ENCODE measurements at regions not wholly inside any gene's neighbourhood (a gene's known extent, or its start where the extent isn't known, plus 50 kb on each side); places are given as distances from the start of the nearest gene placed in this dataset.
"Not testable (repeated sequence)": the region's sequence is repeated elsewhere in the genome, so short reads cannot be mapped to it uniquely, and the experiment has no call there.

DNA sequence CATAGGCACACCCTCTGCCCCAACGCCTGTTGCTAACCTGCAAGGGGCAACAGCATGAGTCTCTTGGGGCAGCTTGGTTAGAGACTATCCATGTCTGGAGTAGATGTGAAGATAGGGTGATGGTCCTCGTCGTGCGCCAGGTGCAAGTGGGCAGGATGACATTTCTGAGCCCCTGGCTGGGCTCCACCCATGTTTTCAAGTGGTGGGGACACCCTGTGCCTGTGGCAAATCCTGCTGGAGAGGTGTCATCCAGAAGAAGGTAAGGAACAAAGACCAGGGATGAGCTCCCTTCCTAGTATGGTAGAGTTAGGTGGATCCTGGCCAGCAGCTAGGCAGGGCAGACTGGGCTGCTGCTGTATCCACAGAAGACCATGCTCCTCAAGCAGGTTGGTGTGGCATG lies 152.6 kb downstream of the ABHD5 start:
- no peaks in the 10 kb centered on the region for H3K27me3 ChIP-seq (ENCODE audit: control insufficient read depth, insufficient read depth, low read length)
- no peaks in the 10 kb centered on the region for H3K79me2 ChIP-seq (ENCODE audit: control insufficient read depth, insufficient read depth, low read length)
- H3K36me3 ChIP-seq (ENCODE audit: control insufficient read depth, insufficient read depth, low read length), result no peaks in the 10 kb centered on the region
- H3K4me3 ChIP-seq (replicated peaks in 1 of 4; ENCODE audit: control extremely low read depth in 1 of 4, insufficient read depth in 1 of 4, low read depth in 3 of 4, low read length in 4 of 4), result no peak overlapping the region
- TF ChIP-seq, protein P1, sequence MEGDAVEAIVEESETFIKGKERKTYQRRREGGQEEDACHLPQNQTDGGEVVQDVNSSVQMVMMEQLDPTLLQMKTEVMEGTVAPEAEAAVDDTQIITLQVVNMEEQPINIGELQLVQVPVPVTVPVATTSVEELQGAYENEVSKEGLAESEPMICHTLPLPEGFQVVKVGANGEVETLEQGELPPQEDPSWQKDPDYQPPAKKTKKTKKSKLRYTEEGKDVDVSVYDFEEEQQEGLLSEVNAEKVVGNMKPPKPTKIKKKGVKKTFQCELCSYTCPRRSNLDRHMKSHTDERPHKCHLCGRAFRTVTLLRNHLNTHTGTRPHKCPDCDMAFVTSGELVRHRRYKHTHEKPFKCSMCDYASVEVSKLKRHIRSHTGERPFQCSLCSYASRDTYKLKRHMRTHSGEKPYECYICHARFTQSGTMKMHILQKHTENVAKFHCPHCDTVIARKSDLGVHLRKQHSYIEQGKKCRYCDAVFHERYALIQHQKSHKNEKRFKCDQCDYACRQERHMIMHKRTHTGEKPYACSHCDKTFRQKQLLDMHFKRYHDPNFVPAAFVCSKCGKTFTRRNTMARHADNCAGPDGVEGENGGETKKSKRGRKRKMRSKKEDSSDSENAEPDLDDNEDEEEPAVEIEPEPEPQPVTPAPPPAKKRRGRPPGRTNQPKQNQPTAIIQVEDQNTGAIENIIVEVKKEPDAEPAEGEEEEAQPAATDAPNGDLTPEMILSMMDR (conservative IDR thresholded peaks at IDR 0.05 in 1 of 2, IDR thresholded peaks at IDR 0.05 in 1 of 2; ENCODE audit: low read depth in 1 of 2, low read length in 2 of 2), result no peak
- no peak for TF ChIP-seq EZH2 (IDR thresholded peaks at IDR 0.05; ENCODE audit: low read length, missing control alignments)
- H3K4me2 ChIP-seq (ENCODE audit: extremely low read depth, insufficient read depth, low read length), result no peak overlapping the region
- no peak overlapping the region for H2AFZ ChIP-seq (ENCODE audit: low read length)
- H3K9me3 ChIP-seq (ENCODE audit: control insufficient read depth, insufficient read depth, low read depth, low read length), result no peaks in the 10 kb centered on the region
- H3K4me1 ChIP-seq (ENCODE audit: control insufficient read depth, extremely low read depth, insufficient read depth, low read length), result no peaks in the 10 kb centered on the region
- no peak overlapping the region for H3K9ac ChIP-seq (ENCODE audit: insufficient read depth, low read length)
- no peak overlapping the region for H3K27ac ChIP-seq (ENCODE audit: insufficient read depth, low read length)
- DNase-seq (ENCODE audit: low read depth in 2 of 2), result no peak
- no peaks in the 10 kb centered on the region for H4K20me1 ChIP-seq (ENCODE audit: control insufficient read depth, extremely low read depth, insufficient read depth, low read length)

DNA sequence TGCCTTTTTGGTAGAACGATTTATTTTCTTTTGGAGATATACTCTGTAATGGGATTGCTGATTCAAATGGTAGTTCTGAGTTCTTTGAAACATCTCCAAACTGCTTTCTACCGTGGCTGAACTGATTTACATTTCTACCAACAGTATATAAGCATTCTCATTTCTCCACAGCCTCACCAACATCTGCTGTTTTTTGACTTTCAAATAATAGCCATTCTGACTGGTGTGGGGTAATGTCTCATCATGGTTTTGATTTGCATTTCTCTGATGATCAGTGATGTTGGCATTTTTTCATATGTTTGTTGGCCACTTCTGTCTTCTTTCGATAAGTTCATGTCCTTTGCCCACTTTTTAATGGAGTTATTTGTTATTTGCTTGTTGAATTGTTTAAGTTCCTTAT lies 154.0 kb downstream of the ABHD5 start:
- no peak overlapping the region for H3K4me3 ChIP-seq (replicated peaks in 1 of 4; ENCODE audit: control extremely low read depth in 1 of 4, insufficient read depth in 1 of 4, low read depth in 3 of 4, low read length in 4 of 4)
- H3K27me3 ChIP-seq (ENCODE audit: control insufficient read depth, insufficient read depth, low read length), result no peaks in the 10 kb centered on the region
- H3K79me2 ChIP-seq (ENCODE audit: control insufficient read depth, insufficient read depth, low read length), result no peaks in the 10 kb centered on the region
- TF ChIP-seq, protein P1 (conservative IDR thresholded peaks at IDR 0.05 in 1 of 2, IDR thresholded peaks at IDR 0.05 in 1 of 2; ENCODE audit: low read depth in 1 of 2, low read length in 2 of 2), result no peak
- no peak for TF ChIP-seq EZH2 (IDR thresholded peaks at IDR 0.05; ENCODE audit: low read length, missing control alignments)
- H3K4me2 ChIP-seq (ENCODE audit: extremely low read depth, insufficient read depth, low read length), result no peak overlapping the region
- H3K36me3 ChIP-seq (ENCODE audit: control insufficient read depth, insufficient read depth, low read length), result no peaks in the 10 kb centered on the region
- no peaks in the 10 kb centered on the region for H3K9me3 ChIP-seq (ENCODE audit: control insufficient read depth, insufficient read depth, low read depth, low read length)
- no peak overlapping the region for H2AFZ ChIP-seq (ENCODE audit: low read length)
- H4K20me1 ChIP-seq (ENCODE audit: control insufficient read depth, extremely low read depth, insufficient read depth, low read length), result no peaks in the 10 kb centered on the region
- no peaks in the 10 kb centered on the region for H3K4me1 ChIP-seq (ENCODE audit: control insufficient read depth, extremely low read depth, insufficient read depth, low read length)
- no peak for DNase-seq (ENCODE audit: low read depth in 2 of 2)
- no peak overlapping the region for H3K9ac ChIP-seq (ENCODE audit: insufficient read depth, low read length)
- no peak overlapping the region for H3K27ac ChIP-seq (ENCODE audit: insufficient read depth, low read length)

DNA sequence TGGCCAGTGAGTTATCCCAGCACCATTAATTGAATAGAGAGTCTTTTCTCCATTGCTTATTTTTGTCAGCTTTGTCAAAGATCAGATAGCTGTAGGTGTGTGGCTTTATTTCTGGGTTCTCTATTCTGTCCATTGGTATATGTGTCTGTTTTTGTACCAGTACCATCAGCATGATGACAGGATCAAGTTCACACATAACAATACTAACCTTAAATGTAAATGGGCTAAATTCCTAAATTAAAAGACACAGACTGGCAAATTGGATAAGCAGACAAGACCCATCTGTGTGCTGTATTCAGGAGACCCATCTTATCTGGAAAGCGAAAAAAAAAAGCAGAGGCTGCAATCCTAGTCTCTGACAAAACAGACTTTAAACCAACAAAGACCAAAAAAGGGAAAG lies 154.8 kb downstream of the ABHD5 start:
- H3K9me3 ChIP-seq (ENCODE audit: control insufficient read depth, insufficient read depth, low read depth, low read length); H3K27ac ChIP-seq (ENCODE audit: insufficient read depth, low read length); H3K79me2 ChIP-seq (ENCODE audit: control insufficient read depth, insufficient read depth, low read length); DNase-seq (ENCODE audit: low read depth in 2 of 2); H3K4me3 ChIP-seq (replicated peaks in 1 of 4; ENCODE audit: control extremely low read depth in 1 of 4, insufficient read depth in 1 of 4, low read depth in 3 of 4, low read length in 4 of 4); H3K9ac ChIP-seq (ENCODE audit: insufficient read depth, low read length); H3K4me1 ChIP-seq (ENCODE audit: control insufficient read depth, extremely low read depth, insufficient read depth, low read length); H2AFZ ChIP-seq (ENCODE audit: low read length); H3K36me3 ChIP-seq (ENCODE audit: control insufficient read depth, insufficient read depth, low read length); H3K27me3 ChIP-seq (ENCODE audit: control insufficient read depth, insufficient read depth, low read length); H4K20me1 ChIP-seq (ENCODE audit: control insufficient read depth, extremely low read depth, insufficient read depth, low read length); H3K4me2 ChIP-seq (ENCODE audit: extremely low read depth, insufficient read depth, low read length): not testable (repeated sequence)

DNA sequence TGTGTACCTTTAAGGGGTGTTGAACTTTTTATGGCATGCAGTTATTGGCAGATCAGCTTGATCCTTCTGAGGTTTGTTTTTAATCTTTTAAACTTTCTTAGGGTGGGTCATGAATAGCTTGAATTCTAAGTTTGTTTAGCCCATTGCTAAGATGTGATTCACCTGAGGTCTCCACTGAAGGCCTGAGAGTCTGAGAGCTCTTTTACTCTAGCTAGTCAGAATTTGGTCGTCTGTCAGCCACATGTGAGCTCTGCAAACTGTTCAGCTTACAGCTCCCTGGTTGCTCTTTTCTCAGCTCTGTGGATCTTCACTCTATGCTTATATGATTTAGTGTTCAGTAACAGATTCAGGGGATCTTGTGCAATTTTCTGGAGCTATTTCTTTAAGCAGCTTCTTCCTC lies 161.3 kb downstream of the ABHD5 start:
- H3K27ac ChIP-seq (ENCODE audit: insufficient read depth, low read length), result no peak overlapping the region
- H2AFZ ChIP-seq (ENCODE audit: low read length), result no peak overlapping the region
- H3K9me3 ChIP-seq (ENCODE audit: control insufficient read depth, insufficient read depth, low read depth, low read length), result no peaks in the 10 kb centered on the region
- H3K79me2 ChIP-seq (ENCODE audit: control insufficient read depth, insufficient read depth, low read length), result no peaks in the 10 kb centered on the region
- H3K4me2 ChIP-seq (ENCODE audit: extremely low read depth, insufficient read depth, low read length), result no peak overlapping the region
- H3K27me3 ChIP-seq (ENCODE audit: control insufficient read depth, insufficient read depth, low read length), result no peaks in the 10 kb centered on the region
- H3K4me3 ChIP-seq (replicated peaks in 1 of 4; ENCODE audit: control extremely low read depth in 1 of 4, insufficient read depth in 1 of 4, low read depth in 3 of 4, low read length in 4 of 4), result no peak overlapping the region
- no peaks in the 10 kb centered on the region for H4K20me1 ChIP-seq (ENCODE audit: control insufficient read depth, extremely low read depth, insufficient read depth, low read length)
- H3K9ac ChIP-seq (ENCODE audit: insufficient read depth, low read length), result no peak overlapping the region
- H3K4me1 ChIP-seq (ENCODE audit: control insufficient read depth, extremely low read depth, insufficient read depth, low read length), result peaks cover 2% of the 10 kb centered on the region
- TF ChIP-seq, protein P1 (conservative IDR thresholded peaks at IDR 0.05 in 1 of 2, IDR thresholded peaks at IDR 0.05 in 1 of 2; ENCODE audit: low read depth in 1 of 2, low read length in 2 of 2), result no peak
- no peak for TF ChIP-seq EZH2 (IDR thresholded peaks at IDR 0.05; ENCODE audit: low read length, missing control alignments)
- H3K36me3 ChIP-seq (ENCODE audit: control insufficient read depth, insufficient read depth, low read length), result no peaks in the 10 kb centered on the region
- peak; percentile 19 to 67 for DNase-seq (ENCODE audit: low read depth in 2 of 2)

All from fibroblast of lung (primary cell).